WERI-Rb-1 (cell line): ENCODE measurements at regions not wholly inside any gene's neighbourhood (a gene's known extent, or its start where the extent isn't known, plus 50 kb on each side); places are given as distances from the start of the nearest gene placed in this dataset.

Experiments used
- DNase-seq: peaks from one replicate; pipeline ENCODE4 v3.0.0-alpha.2; 2020
- H3K27ac ChIP-seq: fragments of 250-450 bp; sonication (Bioruptor Pico); 2 replicates; pipeline ENCODE4 v1.5.1; 2020; ENCODE audit warnings: mild to moderate bottlenecking, moderate library complexity
- H3K27me3 ChIP-seq: fragments of 250-450 bp; sonication (Bioruptor Pico); 2 replicates; pipeline ENCODE4 v1.5.1; 2021; ENCODE audit warnings: mild to moderate bottlenecking, low read depth, moderate library complexity; ENCODE audit not compliant: insufficient read depth, severe bottlenecking
- H3K36me3 ChIP-seq: fragments of 250-450 bp; sonication (Bioruptor Pico); 2 replicates; pipeline ENCODE4 v1.5.1; 2020; ENCODE audit warnings: mild to moderate bottlenecking, moderate library complexity
- H3K4me3 ChIP-seq: 2 replicates; pipeline ENCODE4 v1.5.1; 2011; ENCODE audit warnings: low read depth, mild to moderate bottlenecking, control low read depth, low read length
- H3K9me3 ChIP-seq: fragments of 250-450 bp; sonication (Bioruptor Pico); 2 replicates; pipeline ENCODE4 v1.5.1; 2021; ENCODE audit warnings: mild to moderate bottlenecking, moderate library complexity; ENCODE audit not compliant: severe bottlenecking
- CTCF ChIP-seq: IDR thresholded peaks from 2 replicates; pipeline ENCODE4 v1.5.1; 2011; ENCODE audit warnings: low read depth, mild to moderate bottlenecking, control low read depth, inconsistent platforms, low read length

DNA sequence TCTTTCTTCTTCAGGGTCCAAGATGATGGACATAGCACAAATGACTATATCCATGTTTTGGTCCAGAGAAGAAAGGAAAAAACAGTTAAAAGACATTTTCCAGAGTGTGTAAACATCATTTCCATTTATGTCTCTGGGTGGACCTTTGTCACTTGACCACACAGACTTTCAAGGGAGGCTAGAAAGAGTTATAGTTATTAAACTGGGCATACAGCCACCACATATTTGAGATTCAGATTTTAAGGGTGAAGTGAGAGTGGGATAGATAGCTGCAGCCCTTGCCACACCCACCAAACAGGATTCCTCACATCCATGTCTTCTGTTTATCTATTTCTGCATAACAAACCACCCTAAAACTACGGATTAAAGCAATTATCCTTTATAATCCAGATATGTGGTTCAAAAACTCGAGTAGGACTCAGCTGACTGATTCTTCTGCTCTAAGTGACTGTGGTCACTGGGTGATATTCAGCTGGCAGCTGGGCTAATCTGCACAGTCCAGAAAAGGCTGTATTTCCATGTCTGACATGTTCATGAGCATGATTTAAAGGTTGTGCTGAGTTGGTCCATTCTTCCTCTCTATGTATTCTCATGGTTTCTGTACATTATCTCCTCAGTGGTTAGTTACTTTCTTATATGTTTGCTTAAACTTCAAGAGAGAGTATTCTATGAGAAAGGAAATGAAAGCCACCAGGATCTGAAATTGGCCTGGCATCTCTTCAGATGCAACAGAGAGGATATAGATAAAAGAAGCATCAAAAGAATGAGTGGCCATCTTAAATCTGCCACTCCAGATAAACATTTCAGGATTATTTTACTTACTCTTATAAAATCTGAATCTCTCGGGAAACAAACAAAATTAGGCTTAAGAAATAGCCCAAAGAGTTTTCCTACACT lies 459.8 kb upstream of the CTSO start:
- H3K36me3 ChIP-seq: no peaks in the 10 kb centered on the region
- peak; percentile 13 for DNase-seq
- H3K27me3 ChIP-seq: no peaks in the 10 kb centered on the region
- H3K27ac ChIP-seq: no peak overlapping the region
- TF ChIP-seq CTCF: no peak
- H3K4me3 ChIP-seq: no peak overlapping the region
- no peaks in the 10 kb centered on the region for H3K9me3 ChIP-seq

DNA sequence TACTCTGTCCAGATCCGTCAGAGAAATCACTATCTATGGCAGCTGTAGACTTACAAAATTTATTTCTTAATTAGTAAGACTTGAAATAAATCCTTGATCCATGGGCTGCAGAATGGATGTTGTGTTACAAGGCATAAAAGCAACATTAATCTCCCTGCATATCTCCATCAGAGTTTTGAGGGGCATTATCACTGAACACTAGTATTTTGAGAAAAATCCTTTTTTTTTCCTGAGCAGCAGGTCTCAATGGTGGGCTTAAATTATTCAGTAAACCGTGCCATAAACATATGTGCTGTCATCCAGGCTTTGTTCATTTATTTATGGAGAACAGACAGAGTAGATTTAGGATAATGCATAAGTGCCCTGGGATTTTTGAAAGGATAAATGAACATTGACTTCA lies 457.9 kb upstream of the CTSO start:
- Histone ChIP-seq H3K27ac (no peak overlapping the region), H3K36me3 (no peaks in the 10 kb centered on the region), H3K27me3 (no peaks in the 10 kb centered on the region), H3K4me3 (no peak overlapping the region), H3K9me3 (no peaks in the 10 kb centered on the region)
- TF ChIP-seq CTCF: no peak
- no peak for DNase-seq

GRCh38 chr4:156408749-156409148 lies 455.1 kb upstream of the CTSO start:
- DNase-seq: no peak
- Histone ChIP-seq H3K27me3 (no peaks in the 10 kb centered on the region), H3K36me3 (no peaks in the 10 kb centered on the region), H3K4me3 (no peak overlapping the region), H3K9me3 (no peaks in the 10 kb centered on the region), H3K27ac (no peak overlapping the region)
- TF ChIP-seq CTCF: no peak

GRCh38 chr4:156401371-156401770 lies 447.7 kb upstream of the CTSO start:
- TF ChIP-seq CTCF: no peak
- DNase-seq: no peak

DNA sequence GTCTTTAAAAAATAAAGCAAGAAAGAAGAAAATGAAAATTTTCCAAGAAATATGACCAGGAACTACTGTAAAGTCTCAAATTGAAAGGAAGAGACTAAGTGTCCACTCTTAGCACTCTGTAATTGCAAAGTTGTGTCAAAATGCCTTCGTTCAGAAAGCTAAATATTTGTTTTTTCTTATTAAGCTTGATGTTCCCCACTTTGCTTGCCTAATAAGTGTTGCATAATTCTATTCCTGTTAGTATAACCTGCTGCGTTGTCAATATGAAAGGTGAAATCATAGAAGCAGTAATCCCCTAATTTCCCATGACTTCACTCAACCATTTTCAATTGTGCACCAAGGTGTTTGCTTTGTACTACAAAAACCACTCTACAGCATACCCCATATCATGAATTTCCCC lies 442.9 kb upstream of the CTSO start:
- Histone ChIP-seq H3K36me3 (no peaks in the 10 kb centered on the region), H3K27ac (no peak overlapping the region), H3K27me3 (no peaks in the 10 kb centered on the region), H3K9me3 (no peaks in the 10 kb centered on the region), H3K4me3 (no peak overlapping the region)
- no peak for DNase-seq
- no peak for TF ChIP-seq CTCF

More at GRCh38 chr4:156401371-156401770, 447.7 kb upstream of the CTSO start:
- Histone ChIP-seq H3K27ac (no peak overlapping the region), H3K4me3 (no peak overlapping the region), H3K36me3 (no peaks in the 10 kb centered on the region), H3K9me3 (no peaks in the 10 kb centered on the region), H3K27me3 (no peaks in the 10 kb centered on the region)

DNA sequence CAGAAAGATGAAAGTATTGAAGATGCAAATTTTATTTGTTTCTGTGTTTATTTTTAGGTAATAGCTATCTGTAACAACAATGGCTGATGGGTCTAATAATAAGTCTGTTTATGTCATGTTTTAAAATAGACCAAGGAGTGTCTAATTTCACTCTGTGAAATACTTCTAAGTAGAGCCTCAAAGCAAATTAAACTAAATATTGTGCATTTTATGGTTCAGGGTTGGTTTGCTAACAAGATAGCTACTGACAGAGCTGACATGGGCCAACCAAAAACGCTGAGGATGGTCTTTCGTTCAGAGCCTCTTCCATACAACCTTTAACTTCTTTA lies 437.6 kb upstream of the CTSO start:
- no peaks in the 10 kb centered on the region for H3K36me3 ChIP-seq
- DNase-seq: no peak
- no peak for TF ChIP-seq CTCF
- H3K27ac ChIP-seq: no peak overlapping the region
- no peak overlapping the region for H3K4me3 ChIP-seq
- no peaks in the 10 kb centered on the region for H3K27me3 ChIP-seq
- H3K9me3 ChIP-seq: no peaks in the 10 kb centered on the region
